ENCODE measurements at regions not wholly inside any gene's neighbourhood (a gene's known extent, or its start where the extent isn't known, plus 50 kb on each side); places are given as distances from the start of the nearest gene placed in this dataset.

- ATAC-seq: no peak
- intact Hi-C loops (cut with DNase I, micrococcal nuclease): no loop called here
- Mint-ChIP-seq H3K4me1 (peaks cover 43% of the 10 kb centered on the region), H3K27ac (no peak overlapping the region), H3K36me3 (ENCODE audit: low read depth) (peaks cover 25% of the 10 kb centered on the region), H3K4me3 (no peak overlapping the region), H3K9me3 (ENCODE audit: low read depth) (peaks cover 13% of the 10 kb centered on the region), H3K27me3 (no peaks in the 10 kb centered on the region)
- DNase-seq: no peak
- ChIA-PET POLR2A (interaction anchor here (1.2 kb wide), 1 partner anchor 34 kb away, joined by 3 read pairs; no protein-coding TSS in a partner anchor), CTCF (interaction anchor here (1.0 to 1.1 kb wide), 2 partner anchors 99 to 313 kb away, joined by 3 read pairs; no protein-coding TSS in a partner anchor)
Measured at GRCh38 chr5:40376566-40376965, 303.1 kb upstream of the PTGER4 start.

- no peak for DNase-seq
- Mint-ChIP-seq H3K27me3 (no peaks in the 10 kb centered on the region), H3K4me1 (peaks cover 28% of the 10 kb centered on the region), H3K27ac (no peak overlapping the region), H3K4me3 (no peak overlapping the region), H3K9me3 (ENCODE audit: low read depth) (peaks cover 13% of the 10 kb centered on the region), H3K36me3 (ENCODE audit: low read depth) (peaks cover 20% of the 10 kb centered on the region)
- ChIA-PET POLR2A (no interaction called here), CTCF (interaction anchor here (0.6 to 1.1 kb wide), 4 partner anchors 89 to 152 kb away, joined by 3 read pairs; no protein-coding TSS in a partner anchor)
- no peak for ATAC-seq
- intact Hi-C loops (cut with DNase I, micrococcal nuclease): no loop called here
Measured at GRCh38 chr5:40374853-40375252, 304.9 kb upstream of the PTGER4 start.

- Mint-ChIP-seq H3K27ac (no peak overlapping the region), H3K4me1 (peaks cover 19% of the 10 kb centered on the region), H3K36me3 (ENCODE audit: low read depth) (peaks cover 6% of the 10 kb centered on the region), H3K27me3 (no peaks in the 10 kb centered on the region), H3K4me3 (no peak overlapping the region), H3K9me3 (ENCODE audit: low read depth) (peaks cover 17% of the 10 kb centered on the region)
- POLR2A ChIA-PET: no interaction called here
- DNase-seq: no peak
- CTCF ChIA-PET: interaction anchor here (0.8 kb wide), 1 partner anchor 17 kb away, joined by 3 read pairs; no protein-coding TSS in a partner anchor
- ATAC-seq: no peak
- intact Hi-C loops (cut with DNase I, micrococcal nuclease): no loop called here
Measured at GRCh38 chr5:40368200-40368599, 311.5 kb upstream of the PTGER4 start.

GRCh38 chr5:40367255-40367654, 312.5 kb upstream of the PTGER4 start:
- ATAC-seq (no peak), DNase-seq (no peak)
- Mint-ChIP-seq H3K9me3 (ENCODE audit: low read depth) (peaks cover 17% of the 10 kb centered on the region), H3K27ac (no peak overlapping the region), H3K27me3 (no peaks in the 10 kb centered on the region), H3K36me3 (ENCODE audit: low read depth) (peaks cover 6% of the 10 kb centered on the region), H3K4me3 (no peak overlapping the region), H3K4me1 (peaks cover 19% of the 10 kb centered on the region)
- intact Hi-C loops (cut with DNase I, micrococcal nuclease): no loop called here
- ChIA-PET POLR2A (no interaction called here), CTCF (no interaction called here)

- DNase-seq (no peak), ATAC-seq (peak; percentile 49)
- POLR2A ChIA-PET: no interaction called here
- H3K36me3 Mint-ChIP-seq (ENCODE audit: low read depth): peaks cover 6% of the 10 kb centered on the region
- peak overlapping the region; percentile 3 for H3K27ac Mint-ChIP-seq
- peaks cover 23% of the 10 kb centered on the region for H3K4me1 Mint-ChIP-seq
- peaks cover 13% of the 10 kb centered on the region for H3K9me3 Mint-ChIP-seq (ENCODE audit: low read depth)
- CTCF ChIA-PET: no interaction called here
- no peak overlapping the region for H3K4me3 Mint-ChIP-seq
- intact Hi-C loops (cut with DNase I, micrococcal nuclease): no loop called here
- no peaks in the 10 kb centered on the region for H3K27me3 Mint-ChIP-seq
Measured at GRCh38 chr5:40365342-40366330, 314.1 kb upstream of the PTGER4 start.

GRCh38 chr5:40364441-40364840, 315.3 kb upstream of the PTGER4 start:
- H3K4me1 Mint-ChIP-seq: peaks cover 25% of the 10 kb centered on the region
- peaks cover 11% of the 10 kb centered on the region for H3K9me3 Mint-ChIP-seq (ENCODE audit: low read depth)
- CTCF ChIA-PET: interaction anchor here (0.6 kb wide), 1 partner anchor 125 kb away, joined by 3 read pairs; no protein-coding TSS in a partner anchor
- H3K4me3 Mint-ChIP-seq: no peak overlapping the region
- H3K36me3 Mint-ChIP-seq (ENCODE audit: low read depth): peaks cover 6% of the 10 kb centered on the region
- ATAC-seq (no peak), DNase-seq (no peak)
- POLR2A ChIA-PET: no interaction called here
- intact Hi-C loops (cut with DNase I, micrococcal nuclease): no loop called here
- H3K27ac Mint-ChIP-seq: no peak overlapping the region
- no peaks in the 10 kb centered on the region for H3K27me3 Mint-ChIP-seq

GRCh38 chr5:40361378-40361777, 318.3 kb upstream of the PTGER4 start:
- DNase-seq: no peak
- Mint-ChIP-seq H3K27me3 (no peaks in the 10 kb centered on the region), H3K36me3 (ENCODE audit: low read depth) (no peaks in the 10 kb centered on the region), H3K4me1 (peaks cover 14% of the 10 kb centered on the region), H3K4me3 (no peak overlapping the region), H3K27ac (no peak overlapping the region), H3K9me3 (ENCODE audit: low read depth) (peaks cover 9% of the 10 kb centered on the region)
- intact Hi-C loops (cut with DNase I, micrococcal nuclease): no loop called here
- ATAC-seq: peak; percentile 36
- CTCF ChIA-PET: no interaction called here
- POLR2A ChIA-PET: no interaction called here

GRCh38 chr5:40360685-40361084, 319.0 kb upstream of the PTGER4 start:
- intact Hi-C loops (cut with DNase I, micrococcal nuclease): no loop called here
- Mint-ChIP-seq H3K36me3 (ENCODE audit: low read depth) (no peaks in the 10 kb centered on the region), H3K9me3 (ENCODE audit: low read depth) (peaks cover 9% of the 10 kb centered on the region), H3K4me3 (no peak overlapping the region), H3K27ac (no peak overlapping the region), H3K4me1 (peaks cover 14% of the 10 kb centered on the region), H3K27me3 (no peaks in the 10 kb centered on the region)
- ATAC-seq (no peak), DNase-seq (no peak)
- ChIA-PET POLR2A (no interaction called here), CTCF (no interaction called here)

- ChIA-PET CTCF (no interaction called here), POLR2A (interaction anchor here (0.6 to 0.7 kb wide), 2 partner anchors 14 to 22 kb away, joined by 6 read pairs; no protein-coding TSS in a partner anchor)
- Mint-ChIP-seq H3K27ac (no peak overlapping the region), H3K27me3 (no peaks in the 10 kb centered on the region), H3K36me3 (ENCODE audit: low read depth) (no peaks in the 10 kb centered on the region), H3K9me3 (ENCODE audit: low read depth) (peaks cover 9% of the 10 kb centered on the region), H3K4me1 (peaks cover 8% of the 10 kb centered on the region), H3K4me3 (no peak overlapping the region)
- DNase-seq (no peak), ATAC-seq (no peak)
- intact Hi-C loops (cut with DNase I, micrococcal nuclease): no loop called here
Measured at GRCh38 chr5:40359832-40360231, 319.9 kb upstream of the PTGER4 start.

GRCh38 chr5:40359093-40359492, 320.6 kb upstream of the PTGER4 start:
- H3K9me3 Mint-ChIP-seq (ENCODE audit: low read depth): peaks cover 8% of the 10 kb centered on the region
- CTCF ChIA-PET: no interaction called here
- ATAC-seq: no peak

GRCh38 chr5:40356248-40356647, 323.5 kb upstream of the PTGER4 start:
- DNase-seq: no peak
- POLR2A ChIA-PET: no interaction called here
- ATAC-seq: no peak
- CTCF ChIA-PET: no interaction called here
- Mint-ChIP-seq H3K4me3 (no peak overlapping the region), H3K4me1 (peaks cover 6% of the 10 kb centered on the region), H3K9me3 (ENCODE audit: low read depth) (peaks cover 3% of the 10 kb centered on the region), H3K27me3 (no peaks in the 10 kb centered on the region), H3K36me3 (ENCODE audit: low read depth) (no peaks in the 10 kb centered on the region), H3K27ac (no peak overlapping the region)
- intact Hi-C loops (cut with DNase I, micrococcal nuclease): no loop called here

More at GRCh38 chr5:40359093-40359492, 320.6 kb upstream of the PTGER4 start:
- Mint-ChIP-seq H3K4me1 (peaks cover 8% of the 10 kb centered on the region), H3K27ac (no peak overlapping the region), H3K4me3 (no peak overlapping the region), H3K36me3 (ENCODE audit: low read depth) (no peaks in the 10 kb centered on the region), H3K27me3 (no peaks in the 10 kb centered on the region)
- intact Hi-C loops (cut with DNase I, micrococcal nuclease): no loop called here
- no peak for DNase-seq
- POLR2A ChIA-PET: no interaction called here

- H3K27me3 Mint-ChIP-seq: no peaks in the 10 kb centered on the region
- peaks cover 6% of the 10 kb centered on the region for H3K9me3 Mint-ChIP-seq (ENCODE audit: low read depth)
- intact Hi-C loops (cut with DNase I, micrococcal nuclease): no loop called here
- no peak for ATAC-seq
- H3K27ac Mint-ChIP-seq: no peak overlapping the region
- ChIA-PET POLR2A (no interaction called here), CTCF (no interaction called here)
- H3K4me3 Mint-ChIP-seq: no peak overlapping the region
- DNase-seq: no peak
- H3K36me3 Mint-ChIP-seq (ENCODE audit: low read depth): no peaks in the 10 kb centered on the region
- H3K4me1 Mint-ChIP-seq: peaks cover 8% of the 10 kb centered on the region
Measured at GRCh38 chr5:40355846-40356245, 323.9 kb upstream of the PTGER4 start.
